ENCODE measurements at regions not wholly inside any gene's neighbourhood (a gene's known extent, or its start where the extent isn't known, plus 50 kb on each side); places are given as distances from the start of the nearest gene placed in this dataset.

GRCh38 chr3:11716573-11717290 lies 73.0 kb upstream of the VGLL4 start (continued):
- TF ChIP-seq CTCF (IDR thresholded peaks at IDR 0.05; ENCODE audit: control extremely low read depth in 1 of 3, insufficient read depth in 1 of 3, low read depth in 1 of 3, low read length in 3 of 3) (no peak), ZNF274 (IDR thresholded peaks at IDR 0.05; ENCODE audit: borderline replicate concordance, extremely low read depth, low read length) (no peak)
